ENCODE measurements at regions not wholly inside any gene's neighbourhood (a gene's known extent, or its start where the extent isn't known, plus 50 kb on each side); places are given as distances from the start of the nearest gene placed in this dataset.

DNA sequence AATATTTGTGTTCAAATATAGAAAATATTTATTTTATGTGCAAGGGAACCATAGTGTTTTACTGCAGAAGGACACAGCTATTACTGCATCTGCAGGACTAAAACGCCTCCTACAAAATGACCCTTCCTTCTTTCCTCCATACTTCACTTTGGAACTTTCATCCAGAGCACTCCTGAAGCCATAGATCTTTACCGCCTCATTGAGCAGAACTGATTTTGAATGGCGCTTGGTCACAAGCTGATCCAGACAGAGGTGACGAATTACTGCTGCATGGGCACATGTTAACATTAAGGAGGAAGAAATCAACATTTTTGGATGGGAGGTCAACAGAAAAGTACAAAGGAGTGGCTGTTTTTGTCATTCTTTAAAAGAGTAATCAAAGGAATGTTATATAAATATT is 931.6 kb downstream of the NCAM2 start:
- DNase-seq (ENCODE audit: low spot score, unreplicated experiment): no peak
- Mint-ChIP-seq H3K27ac (no peak overlapping the region), H3K4me3 (ENCODE audit: low read depth) (no peak overlapping the region), H3K4me1 (ENCODE audit: low read depth) (no peaks in the 10 kb centered on the region), H3K27me3 (no peaks in the 10 kb centered on the region), H3K9me3 (ENCODE audit: low read depth) (no peaks in the 10 kb centered on the region), H3K36me3 (ENCODE audit: insufficient read depth) (no peaks in the 10 kb centered on the region)
- TF ChIP-seq, protein P1, sequence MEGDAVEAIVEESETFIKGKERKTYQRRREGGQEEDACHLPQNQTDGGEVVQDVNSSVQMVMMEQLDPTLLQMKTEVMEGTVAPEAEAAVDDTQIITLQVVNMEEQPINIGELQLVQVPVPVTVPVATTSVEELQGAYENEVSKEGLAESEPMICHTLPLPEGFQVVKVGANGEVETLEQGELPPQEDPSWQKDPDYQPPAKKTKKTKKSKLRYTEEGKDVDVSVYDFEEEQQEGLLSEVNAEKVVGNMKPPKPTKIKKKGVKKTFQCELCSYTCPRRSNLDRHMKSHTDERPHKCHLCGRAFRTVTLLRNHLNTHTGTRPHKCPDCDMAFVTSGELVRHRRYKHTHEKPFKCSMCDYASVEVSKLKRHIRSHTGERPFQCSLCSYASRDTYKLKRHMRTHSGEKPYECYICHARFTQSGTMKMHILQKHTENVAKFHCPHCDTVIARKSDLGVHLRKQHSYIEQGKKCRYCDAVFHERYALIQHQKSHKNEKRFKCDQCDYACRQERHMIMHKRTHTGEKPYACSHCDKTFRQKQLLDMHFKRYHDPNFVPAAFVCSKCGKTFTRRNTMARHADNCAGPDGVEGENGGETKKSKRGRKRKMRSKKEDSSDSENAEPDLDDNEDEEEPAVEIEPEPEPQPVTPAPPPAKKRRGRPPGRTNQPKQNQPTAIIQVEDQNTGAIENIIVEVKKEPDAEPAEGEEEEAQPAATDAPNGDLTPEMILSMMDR (IDR thresholded peaks at IDR 0.05; ENCODE audit: unreplicated experiment): no peak

DNA sequence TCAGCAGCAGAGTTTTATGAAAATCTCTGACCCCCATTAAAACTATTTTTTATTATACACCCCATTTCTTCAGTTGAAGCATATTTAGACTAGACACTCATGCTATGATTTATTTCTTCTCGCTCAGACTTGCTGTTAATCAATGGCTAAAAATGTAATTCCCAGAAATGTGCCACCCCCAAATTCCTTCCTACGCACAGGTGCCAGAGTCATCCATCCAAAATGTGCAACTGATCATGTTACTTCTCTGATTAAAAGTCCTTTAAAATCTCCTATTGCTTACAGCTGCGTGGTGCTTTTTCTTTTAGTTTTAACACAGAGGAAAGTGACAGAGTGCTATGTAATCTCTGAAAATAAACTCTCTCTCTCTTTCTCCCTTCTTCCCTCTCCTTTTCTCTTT is 954.4 kb downstream of the NCAM2 start:
- Mint-ChIP-seq H3K4me1 (ENCODE audit: low read depth) (no peaks in the 10 kb centered on the region), H3K27ac (no peak overlapping the region), H3K27me3 (no peaks in the 10 kb centered on the region), H3K4me3 (ENCODE audit: low read depth) (no peak overlapping the region), H3K36me3 (ENCODE audit: insufficient read depth) (no peaks in the 10 kb centered on the region), H3K9me3 (ENCODE audit: low read depth) (no peaks in the 10 kb centered on the region)
- TF ChIP-seq, protein P1 (IDR thresholded peaks at IDR 0.05; ENCODE audit: unreplicated experiment): no peak
- no peak for DNase-seq (ENCODE audit: low spot score, unreplicated experiment)

DNA sequence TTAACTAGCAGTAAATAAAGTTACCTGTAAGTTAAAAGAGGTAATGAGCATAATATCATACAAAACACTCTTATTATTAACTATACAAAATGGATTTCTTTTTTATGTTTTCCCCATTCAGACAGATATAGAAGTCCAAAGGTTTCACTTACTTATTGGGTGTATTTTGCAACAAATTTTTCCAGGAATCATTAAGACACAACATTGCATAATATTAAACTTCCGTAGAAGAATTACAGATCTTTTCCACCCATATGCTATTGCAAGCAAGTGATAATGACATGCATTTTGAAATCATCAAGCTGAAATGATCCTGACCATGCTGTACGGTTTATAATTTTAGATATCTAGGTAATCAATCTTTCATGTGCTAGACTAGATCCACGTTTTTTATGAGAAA is 957.0 kb downstream of the NCAM2 start:
- Mint-ChIP-seq H3K36me3 (ENCODE audit: insufficient read depth) (no peaks in the 10 kb centered on the region), H3K4me1 (ENCODE audit: low read depth) (no peaks in the 10 kb centered on the region), H3K27me3 (no peaks in the 10 kb centered on the region), H3K27ac (no peak overlapping the region), H3K4me3 (ENCODE audit: low read depth) (no peak overlapping the region), H3K9me3 (ENCODE audit: low read depth) (no peaks in the 10 kb centered on the region)
- DNase-seq (ENCODE audit: low spot score, unreplicated experiment): no peak
- TF ChIP-seq, protein P1 (IDR thresholded peaks at IDR 0.05; ENCODE audit: unreplicated experiment): no peak

DNA sequence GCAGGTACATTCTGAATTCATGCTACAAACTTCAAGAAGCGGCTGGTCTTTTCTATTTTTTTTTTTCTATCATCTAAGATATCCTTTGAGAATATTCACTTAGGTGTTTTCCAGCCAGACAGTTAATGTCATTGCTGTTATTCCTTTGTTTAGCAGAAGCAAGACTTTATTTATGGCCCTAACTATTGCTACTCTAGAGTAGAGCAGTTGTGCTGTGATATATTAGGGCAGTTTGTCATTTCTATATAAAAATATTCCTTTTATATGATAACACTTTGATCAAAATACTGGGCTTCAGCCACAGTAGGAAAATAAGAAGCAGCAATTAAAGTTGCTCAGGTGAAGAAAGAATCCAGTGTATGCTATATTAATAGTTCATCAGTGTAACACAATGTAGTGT is 959.3 kb downstream of the NCAM2 start:
- Mint-ChIP-seq H3K4me1 (ENCODE audit: low read depth) (no peaks in the 10 kb centered on the region), H3K27ac (no peak overlapping the region), H3K9me3 (ENCODE audit: low read depth) (no peaks in the 10 kb centered on the region), H3K36me3 (ENCODE audit: insufficient read depth) (no peaks in the 10 kb centered on the region), H3K27me3 (no peaks in the 10 kb centered on the region), H3K4me3 (ENCODE audit: low read depth) (no peak overlapping the region)
- TF ChIP-seq, protein P1 (IDR thresholded peaks at IDR 0.05; ENCODE audit: unreplicated experiment): no peak
- no peak for DNase-seq (ENCODE audit: low spot score, unreplicated experiment)

DNA sequence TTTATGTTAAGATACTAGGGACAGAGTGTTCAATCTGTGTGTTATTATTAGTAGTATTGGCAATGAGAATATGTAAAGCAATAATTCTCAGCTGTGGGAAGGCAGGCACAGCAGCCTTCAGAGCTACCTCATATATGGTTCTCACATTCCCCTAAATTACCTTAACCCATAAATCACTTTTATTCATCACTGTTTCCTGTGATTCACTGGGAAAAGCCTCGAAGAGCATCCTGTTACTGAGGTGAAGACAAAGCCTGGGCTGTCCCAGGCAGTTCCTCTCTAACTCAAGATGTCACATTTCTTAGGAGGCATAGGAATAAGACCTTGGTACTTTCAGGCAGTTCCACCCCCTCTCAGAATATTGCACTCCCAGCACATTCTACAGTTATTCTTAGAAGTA is 965.7 kb downstream of the NCAM2 start:
- DNase-seq (ENCODE audit: low spot score, unreplicated experiment): no peak
- TF ChIP-seq, protein P1 (IDR thresholded peaks at IDR 0.05; ENCODE audit: unreplicated experiment): no peak
- H3K4me3 Mint-ChIP-seq (ENCODE audit: low read depth): no peak overlapping the region
- no peaks in the 10 kb centered on the region for H3K27me3 Mint-ChIP-seq
- peaks cover 1% of the 10 kb centered on the region for H3K36me3 Mint-ChIP-seq (ENCODE audit: insufficient read depth)
- no peak overlapping the region for H3K27ac Mint-ChIP-seq
- H3K9me3 Mint-ChIP-seq (ENCODE audit: low read depth): peaks cover 28% of the 10 kb centered on the region
- no peaks in the 10 kb centered on the region for H3K4me1 Mint-ChIP-seq (ENCODE audit: low read depth)

Data from progenitor cell of endocrine pancreas (in vitro differentiated cells).